ENCODE measurements at regions not wholly inside any gene's neighbourhood (a gene's known extent, or its start where the extent isn't known, plus 50 kb on each side); places are given as distances from the start of the nearest gene placed in this dataset.

DNA sequence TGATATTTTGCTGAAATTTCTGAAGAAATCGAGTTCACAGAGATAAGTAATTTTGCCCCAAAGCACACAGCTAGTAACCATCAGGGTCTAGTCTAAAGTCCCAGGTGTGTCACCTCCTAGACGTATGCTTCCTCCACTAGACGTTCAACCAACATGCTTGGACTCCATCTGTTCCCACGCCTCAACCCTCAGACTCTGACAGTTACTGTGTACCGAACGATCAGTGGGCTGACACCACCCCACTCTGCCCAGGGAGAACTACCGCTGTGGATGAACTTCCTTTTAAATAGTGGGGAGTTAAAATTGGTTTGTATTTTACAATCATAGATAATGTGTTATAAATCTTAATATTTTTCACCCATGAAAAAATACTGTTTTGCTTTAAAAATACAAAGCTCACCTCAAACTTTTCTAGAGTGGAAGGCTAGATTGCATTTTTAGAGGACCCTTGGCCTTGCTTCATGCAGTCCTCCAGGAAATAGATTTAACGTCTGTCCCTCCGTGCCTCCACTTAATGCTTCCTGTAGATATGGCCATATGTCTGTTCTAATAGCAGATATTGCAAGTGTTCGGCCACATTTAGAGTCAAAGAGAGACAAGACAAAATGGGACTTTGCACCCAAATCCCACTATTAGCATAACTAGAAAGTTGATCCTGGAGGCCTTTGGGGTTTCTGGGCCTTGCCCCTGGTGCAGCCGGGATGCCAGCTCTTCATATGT lies 91.4 kb upstream of the ZPBP start:
- TF ChIP-seq, protein P1, sequence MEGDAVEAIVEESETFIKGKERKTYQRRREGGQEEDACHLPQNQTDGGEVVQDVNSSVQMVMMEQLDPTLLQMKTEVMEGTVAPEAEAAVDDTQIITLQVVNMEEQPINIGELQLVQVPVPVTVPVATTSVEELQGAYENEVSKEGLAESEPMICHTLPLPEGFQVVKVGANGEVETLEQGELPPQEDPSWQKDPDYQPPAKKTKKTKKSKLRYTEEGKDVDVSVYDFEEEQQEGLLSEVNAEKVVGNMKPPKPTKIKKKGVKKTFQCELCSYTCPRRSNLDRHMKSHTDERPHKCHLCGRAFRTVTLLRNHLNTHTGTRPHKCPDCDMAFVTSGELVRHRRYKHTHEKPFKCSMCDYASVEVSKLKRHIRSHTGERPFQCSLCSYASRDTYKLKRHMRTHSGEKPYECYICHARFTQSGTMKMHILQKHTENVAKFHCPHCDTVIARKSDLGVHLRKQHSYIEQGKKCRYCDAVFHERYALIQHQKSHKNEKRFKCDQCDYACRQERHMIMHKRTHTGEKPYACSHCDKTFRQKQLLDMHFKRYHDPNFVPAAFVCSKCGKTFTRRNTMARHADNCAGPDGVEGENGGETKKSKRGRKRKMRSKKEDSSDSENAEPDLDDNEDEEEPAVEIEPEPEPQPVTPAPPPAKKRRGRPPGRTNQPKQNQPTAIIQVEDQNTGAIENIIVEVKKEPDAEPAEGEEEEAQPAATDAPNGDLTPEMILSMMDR (IDR thresholded peaks at IDR 0.05), result no peak
- TF ChIP-seq EZH2 (IDR thresholded peaks at IDR 0.05), result no peak
